Kidney (tissue), 13 donors: ENCODE measurements at regions not wholly inside any gene's neighbourhood (a gene's known extent, or its start where the extent isn't known, plus 50 kb on each side); places are given as distances from the start of the nearest gene placed in this dataset.

ENCODE experiments used
- DNase-seq, 5 donors: peaks; one replicate each; pipeline ENCODE4 v3.0.0-alpha.2; 2013 to 2020
- FAIRE-seq: peaks from 2 replicates; lab custom pipeline; 2012; peaks lifted over from hg19 to GRCh38; lab: Jason Lieb, UNC
- H3K27ac ChIP-seq, 2 donors: one replicate each; pipeline ENCODE4 v1.7.0; 2013; ENCODE audit warnings: low read depth in 2 of 2, low read length in 2 of 2, inconsistent platforms in 1 of 2
- H3K27me3 ChIP-seq: one replicate; pipeline ENCODE4 v1.7.1; 2013; ENCODE audit warnings: low read length, inconsistent platforms; ENCODE audit not compliant: control insufficient read depth, insufficient read depth
- H3K36me3 ChIP-seq, 3 donors: one replicate each; pipeline versions ENCODE4 v1.7.0 to v1.7.1; 2013; ENCODE audit warnings: low read length in 3 of 3, control low read depth in 1 of 3, inconsistent platforms in 1 of 3; ENCODE audit not compliant: insufficient read depth in 3 of 3, control insufficient read depth in 2 of 3
- H3K4me1 ChIP-seq, 3 donors: one replicate each; pipeline versions ENCODE4 v1.7.0 to v1.7.1; 2013; ENCODE audit warnings: low read length in 3 of 3, inconsistent platforms in 1 of 3, low read depth in 1 of 3; ENCODE audit not compliant: control insufficient read depth in 2 of 3, insufficient read depth in 2 of 3
- H3K4me3 ChIP-seq, 3 donors: one replicate each; pipeline versions ENCODE4 v1.7.0 to v1.8.1; 2013; ENCODE audit warnings: low read length in 3 of 3, control low read depth in 1 of 3, inconsistent platforms in 1 of 3
- H3K9ac ChIP-seq, 3 donors: one replicate each; pipeline versions ENCODE4 v1.7.0 to v1.7.1; 2013; ENCODE audit warnings: low read length in 3 of 3, control low read depth in 1 of 3, inconsistent platforms in 1 of 3
- H3K9me3 ChIP-seq, 3 donors: one replicate each; pipeline versions ENCODE4 v1.7.0 to v1.7.1; 2013; ENCODE audit warnings: low read length in 3 of 3, control low read depth in 1 of 3, inconsistent platforms in 1 of 3; ENCODE audit not compliant: control insufficient read depth in 2 of 3, insufficient read depth in 1 of 3
- CTCF ChIP-seq: IDR thresholded peaks from 3 replicates; pipeline ENCODE4 v1.5.1; 2012; ENCODE audit warnings: mild to moderate bottlenecking, moderate library complexity, borderline replicate concordance; ENCODE audit not compliant: insufficient read depth; ENCODE audit errors: extremely low read depth
- intact Hi-C: fragments of 100-400 bp; cut with DNase I; formaldehyde crosslinking; loops from one replicate; pipeline ENCODE4 v1.11.1; 2022
- donor health status: control.
- donor health status: control.
- donor health status: control.
- donor health status: control.
- donor health status: control.
- donor health status: DM: yes; HTN: yes; CAD: no.
- donor health status: Normal renal cell carcinoma (clear cell type).

- no peak for FAIRE-seq
- no peaks in the 10 kb centered on the region for H3K9me3 ChIP-seq
- H3K27ac ChIP-seq, result no peak overlapping the region
- peak in 2 of 5 donors; percentile 61 to 64 for DNase-seq
- intact Hi-C loops, result loop anchor here (2.0 kb wide), 1 partner anchor 935 kb away; no protein-coding TSS in a partner anchor
- no peak overlapping the region for H3K4me3 ChIP-seq
- H3K36me3 ChIP-seq, result no peaks in the 10 kb centered on the region
- TF ChIP-seq CTCF, result no peak
- H3K9ac ChIP-seq, result no peak overlapping the region
- peaks cover 0 to 4% (median 2%) of the 10 kb centered on the region in 3 donors for H3K4me1 ChIP-seq
- H3K27me3 ChIP-seq, result peaks cover 10% of the 10 kb centered on the region
Observed at GRCh38 chr10:129033340-129033739, 433.7 kb upstream of the MGMT start.

- Histone ChIP-seq H3K27me3 (peaks cover 9% of the 10 kb centered on the region), H3K27ac (no peak overlapping the region)
- intact Hi-C loops, result loop anchor here (2.0 kb wide), 1 partner anchor 935 kb away; no protein-coding TSS in a partner anchor
Observed at GRCh38 chr10:129033790-129034272, 433.2 kb upstream of the MGMT start.

GRCh38 chr10:129035052-129035827 is 431.8 kb upstream of the MGMT start:
- H3K27ac ChIP-seq, result no peak overlapping the region
- intact Hi-C loops, result no loop called here
- FAIRE-seq (peak; percentile 51), DNase-seq (peak in 4 of 5 donors; percentile 46 to 85 (median 64))
- H3K36me3 ChIP-seq, result no peaks in the 10 kb centered on the region
- H3K4me1 ChIP-seq, result peaks cover 0 to 4% (median 2%) of the 10 kb centered on the region in 3 donors
- no peaks in the 10 kb centered on the region for H3K9me3 ChIP-seq
- peaks cover 7% of the 10 kb centered on the region for H3K27me3 ChIP-seq
- H3K9ac ChIP-seq, result no peak overlapping the region
- no peak overlapping the region for H3K4me3 ChIP-seq
- no peak for TF ChIP-seq CTCF

More at GRCh38 chr10:129033790-129034272, 433.2 kb upstream of the MGMT start:
- H3K4me3 ChIP-seq, result no peak overlapping the region
- no peaks in the 10 kb centered on the region for H3K9me3 ChIP-seq
- peaks cover 0 to 4% (median 2%) of the 10 kb centered on the region in 3 donors for H3K4me1 ChIP-seq
- no peak for TF ChIP-seq CTCF
- no peak overlapping the region for H3K9ac ChIP-seq
- FAIRE-seq (no peak), DNase-seq (peak in 1 of 5 donors; percentile 41)
- H3K36me3 ChIP-seq, result no peaks in the 10 kb centered on the region
